ENCODE measurements at regions not wholly inside any gene's neighbourhood (a gene's known extent, or its start where the extent isn't known, plus 50 kb on each side); places are given as distances from the start of the nearest gene placed in this dataset.

DNA sequence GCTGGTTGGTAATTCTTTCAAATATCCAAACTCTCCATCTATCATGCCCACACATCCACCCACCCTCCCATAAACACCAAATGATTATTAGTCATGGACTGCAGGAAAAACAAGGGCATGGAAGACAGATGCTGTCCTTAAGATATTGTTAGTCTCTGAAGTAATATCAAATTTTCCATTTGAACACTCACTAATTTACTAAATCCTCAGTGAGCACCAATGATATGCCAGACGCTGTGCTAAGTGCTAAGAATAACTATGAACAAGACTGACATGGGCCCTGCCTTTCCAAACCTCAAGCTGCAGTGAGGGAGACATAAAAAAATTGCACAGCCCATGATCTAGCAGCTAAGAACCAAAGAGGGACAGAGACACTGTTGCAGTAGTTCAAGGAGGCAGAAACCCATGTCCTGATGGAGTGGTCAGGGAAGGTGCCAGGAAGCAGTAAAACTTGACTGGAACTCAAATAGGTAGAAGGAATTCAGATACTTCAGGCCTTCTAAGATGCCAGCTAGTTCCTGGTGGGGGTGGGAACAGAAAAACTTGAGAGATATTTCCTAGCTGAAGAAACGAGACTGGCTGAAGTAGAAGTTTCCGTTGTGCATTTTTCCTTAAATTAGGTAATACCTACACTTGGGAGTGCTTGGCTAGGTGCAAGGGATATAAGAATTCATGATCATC is 182.1 kb downstream of the OSR1 start:
- Histone ChIP-seq H3K9ac (ENCODE audit: insufficient read depth in 1 of 2, low read depth in 2 of 2, low read length in 2 of 2) (no peak overlapping the region), H3K36me3 (ENCODE audit: control insufficient read depth, insufficient read depth, low read length) (no peaks in the 10 kb centered on the region), H2AFZ (ENCODE audit: low read depth, low read length) (no peak overlapping the region), H3K27me3 (ENCODE audit: control insufficient read depth in 2 of 2, insufficient read depth in 2 of 2, low read length in 2 of 2) (no peaks in the 10 kb centered on the region), H3K27ac (ENCODE audit: extremely low read depth, low read depth, low read length) (no peak overlapping the region), H4K20me1 (replicated peaks; ENCODE audit: control insufficient read depth, insufficient read depth, low read length) (no peaks in the 10 kb centered on the region), H3K9me3 (replicated peaks; ENCODE audit: control insufficient read depth, insufficient read depth, low read depth, low read length) (no peaks in the 10 kb centered on the region), H3K4me1 (replicated peaks in 1 of 2; ENCODE audit: control insufficient read depth in 2 of 2, insufficient read depth in 2 of 2, low read length in 2 of 2) (no peaks in the 10 kb centered on the region), H3K4me3 (no peak overlapping the region), H3K4me2 (ENCODE audit: insufficient read depth, low read length) (no peak overlapping the region), H3K79me2 (ENCODE audit: control insufficient read depth, insufficient read depth, low read length) (no peaks in the 10 kb centered on the region), H3K9me1 (ENCODE audit: control insufficient read depth, insufficient read depth, low read length) (no peaks in the 10 kb centered on the region)
- BruUV-seq (replicated peaks) = no TSS peak
- intact Hi-C loops (cut with micrococcal nuclease) (no loop called here), in situ Hi-C loops (cut with MboI) (no loop called here)
- DNase-seq (ENCODE audit: extremely low read depth in 1 of 4, low spot score in 3 of 4) (no peak), ATAC-seq (no peak), FAIRE-seq (no peak)
- no peak for TF ChIP-seq ZNF830 (CRISPR knock-in tag; IDR thresholded peaks at IDR 0.05)
- TF ChIP-seq JUND (IDR thresholded peaks at IDR 0.05; ENCODE audit: borderline replicate concordance, low read depth, low read length) = no peak
- no peak for TF ChIP-seq JUND (tag; IDR thresholded peaks at IDR 0.05; ENCODE audit: borderline replicate concordance, low read depth, low read length)
- TF ChIP-seq MBD2 (IDR thresholded peaks at IDR 0.05; ENCODE audit: borderline replicate concordance, low read depth) = no peak
- TF ChIP-seq, protein P1, sequence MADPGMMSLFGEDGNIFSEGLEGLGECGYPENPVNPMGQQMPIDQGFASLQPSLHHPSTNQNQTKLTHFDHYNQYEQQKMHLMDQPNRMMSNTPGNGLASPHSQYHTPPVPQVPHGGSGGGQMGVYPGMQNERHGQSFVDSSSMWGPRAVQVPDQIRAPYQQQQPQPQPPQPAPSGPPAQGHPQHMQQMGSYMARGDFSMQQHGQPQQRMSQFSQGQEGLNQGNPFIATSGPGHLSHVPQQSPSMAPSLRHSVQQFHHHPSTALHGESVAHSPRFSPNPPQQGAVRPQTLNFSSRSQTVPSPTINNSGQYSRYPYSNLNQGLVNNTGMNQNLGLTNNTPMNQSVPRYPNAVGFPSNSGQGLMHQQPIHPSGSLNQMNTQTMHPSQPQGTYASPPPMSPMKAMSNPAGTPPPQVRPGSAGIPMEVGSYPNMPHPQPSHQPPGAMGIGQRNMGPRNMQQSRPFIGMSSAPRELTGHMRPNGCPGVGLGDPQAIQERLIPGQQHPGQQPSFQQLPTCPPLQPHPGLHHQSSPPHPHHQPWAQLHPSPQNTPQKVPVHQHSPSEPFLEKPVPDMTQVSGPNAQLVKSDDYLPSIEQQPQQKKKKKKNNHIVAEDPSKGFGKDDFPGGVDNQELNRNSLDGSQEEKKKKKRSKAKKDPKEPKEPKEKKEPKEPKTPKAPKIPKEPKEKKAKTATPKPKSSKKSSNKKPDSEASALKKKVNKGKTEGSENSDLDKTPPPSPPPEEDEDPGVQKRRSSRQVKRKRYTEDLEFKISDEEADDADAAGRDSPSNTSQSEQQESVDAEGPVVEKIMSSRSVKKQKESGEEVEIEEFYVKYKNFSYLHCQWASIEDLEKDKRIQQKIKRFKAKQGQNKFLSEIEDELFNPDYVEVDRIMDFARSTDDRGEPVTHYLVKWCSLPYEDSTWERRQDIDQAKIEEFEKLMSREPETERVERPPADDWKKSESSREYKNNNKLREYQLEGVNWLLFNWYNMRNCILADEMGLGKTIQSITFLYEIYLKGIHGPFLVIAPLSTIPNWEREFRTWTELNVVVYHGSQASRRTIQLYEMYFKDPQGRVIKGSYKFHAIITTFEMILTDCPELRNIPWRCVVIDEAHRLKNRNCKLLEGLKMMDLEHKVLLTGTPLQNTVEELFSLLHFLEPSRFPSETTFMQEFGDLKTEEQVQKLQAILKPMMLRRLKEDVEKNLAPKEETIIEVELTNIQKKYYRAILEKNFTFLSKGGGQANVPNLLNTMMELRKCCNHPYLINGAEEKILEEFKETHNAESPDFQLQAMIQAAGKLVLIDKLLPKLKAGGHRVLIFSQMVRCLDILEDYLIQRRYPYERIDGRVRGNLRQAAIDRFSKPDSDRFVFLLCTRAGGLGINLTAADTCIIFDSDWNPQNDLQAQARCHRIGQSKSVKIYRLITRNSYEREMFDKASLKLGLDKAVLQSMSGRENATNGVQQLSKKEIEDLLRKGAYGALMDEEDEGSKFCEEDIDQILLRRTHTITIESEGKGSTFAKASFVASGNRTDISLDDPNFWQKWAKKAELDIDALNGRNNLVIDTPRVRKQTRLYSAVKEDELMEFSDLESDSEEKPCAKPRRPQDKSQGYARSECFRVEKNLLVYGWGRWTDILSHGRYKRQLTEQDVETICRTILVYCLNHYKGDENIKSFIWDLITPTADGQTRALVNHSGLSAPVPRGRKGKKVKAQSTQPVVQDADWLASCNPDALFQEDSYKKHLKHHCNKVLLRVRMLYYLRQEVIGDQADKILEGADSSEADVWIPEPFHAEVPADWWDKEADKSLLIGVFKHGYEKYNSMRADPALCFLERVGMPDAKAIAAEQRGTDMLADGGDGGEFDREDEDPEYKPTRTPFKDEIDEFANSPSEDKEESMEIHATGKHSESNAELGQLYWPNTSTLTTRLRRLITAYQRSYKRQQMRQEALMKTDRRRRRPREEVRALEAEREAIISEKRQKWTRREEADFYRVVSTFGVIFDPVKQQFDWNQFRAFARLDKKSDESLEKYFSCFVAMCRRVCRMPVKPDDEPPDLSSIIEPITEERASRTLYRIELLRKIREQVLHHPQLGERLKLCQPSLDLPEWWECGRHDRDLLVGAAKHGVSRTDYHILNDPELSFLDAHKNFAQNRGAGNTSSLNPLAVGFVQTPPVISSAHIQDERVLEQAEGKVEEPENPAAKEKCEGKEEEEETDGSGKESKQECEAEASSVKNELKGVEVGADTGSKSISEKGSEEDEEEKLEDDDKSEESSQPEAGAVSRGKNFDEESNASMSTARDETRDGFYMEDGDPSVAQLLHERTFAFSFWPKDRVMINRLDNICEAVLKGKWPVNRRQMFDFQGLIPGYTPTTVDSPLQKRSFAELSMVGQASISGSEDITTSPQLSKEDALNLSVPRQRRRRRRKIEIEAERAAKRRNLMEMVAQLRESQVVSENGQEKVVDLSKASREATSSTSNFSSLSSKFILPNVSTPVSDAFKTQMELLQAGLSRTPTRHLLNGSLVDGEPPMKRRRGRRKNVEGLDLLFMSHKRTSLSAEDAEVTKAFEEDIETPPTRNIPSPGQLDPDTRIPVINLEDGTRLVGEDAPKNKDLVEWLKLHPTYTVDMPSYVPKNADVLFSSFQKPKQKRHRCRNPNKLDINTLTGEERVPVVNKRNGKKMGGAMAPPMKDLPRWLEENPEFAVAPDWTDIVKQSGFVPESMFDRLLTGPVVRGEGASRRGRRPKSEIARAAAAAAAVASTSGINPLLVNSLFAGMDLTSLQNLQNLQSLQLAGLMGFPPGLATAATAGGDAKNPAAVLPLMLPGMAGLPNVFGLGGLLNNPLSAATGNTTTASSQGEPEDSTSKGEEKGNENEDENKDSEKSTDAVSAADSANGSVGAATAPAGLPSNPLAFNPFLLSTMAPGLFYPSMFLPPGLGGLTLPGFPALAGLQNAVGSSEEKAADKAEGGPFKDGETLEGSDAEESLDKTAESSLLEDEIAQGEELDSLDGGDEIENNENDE (IDR thresholded peaks at IDR 0.05; ENCODE audit: low read depth, low read length) = no peak
- TF ChIP-seq PHF8 (IDR thresholded peaks at IDR 0.05; ENCODE audit: borderline replicate concordance, low read length) = no peak
- TF ChIP-seq TAF1 (IDR thresholded peaks at IDR 0.05; ENCODE audit: control insufficient read depth, extremely low read depth, insufficient read depth, low read length, severe bottlenecking) = no peak
- no peak for TF ChIP-seq HNRNPH1 (optimal IDR thresholded peaks at IDR 0.05; ENCODE audit: low read depth, low read length)
- ChIA-PET POLR2A (interaction anchor here (0.6 kb wide), 1 partner anchor 219 kb away, joined by 4 read pairs; no protein-coding TSS in a partner anchor), CTCF (ENCODE audit: low intra/inter-chr PET ratio) (no interaction called here)
- 2% methylated on average over 3 of the region's 3 CpGs for WGBS (ENCODE audit: insufficient coverage, low coverage, missing lambda C conversion rate)
